GM20431 (cell line): ENCODE measurements at regions not wholly inside any gene's neighbourhood (a gene's known extent, or its start where the extent isn't known, plus 50 kb on each side); places are given as distances from the start of the nearest gene placed in this dataset.

Source experiments
- in situ Hi-C: fragments of 300-500 bp; cut with MseI, MboI; formaldehyde crosslinking; loops from one replicate; pipeline ENCODE4 v1.15.0; 2020; ENCODE audit warnings: low sequenced_read_pairs; ENCODE audit not compliant: unreplicated experiment

GRCh38 chrX:39104745-39105144, 303.5 kb downstream of the MID1IP1 start:
- in situ Hi-C loops = no loop called here

GRCh38 chrX:39112143-39112542, 310.9 kb downstream of the MID1IP1 start:
- in situ Hi-C loops = no loop called here

- in situ Hi-C loops = no loop called here
Observed at GRCh38 chrX:39115166-39115565, 313.9 kb downstream of the MID1IP1 start.

- in situ Hi-C loops = no loop called here
Observed at GRCh38 chrX:39117101-39117500, 315.8 kb downstream of the MID1IP1 start.

DNA sequence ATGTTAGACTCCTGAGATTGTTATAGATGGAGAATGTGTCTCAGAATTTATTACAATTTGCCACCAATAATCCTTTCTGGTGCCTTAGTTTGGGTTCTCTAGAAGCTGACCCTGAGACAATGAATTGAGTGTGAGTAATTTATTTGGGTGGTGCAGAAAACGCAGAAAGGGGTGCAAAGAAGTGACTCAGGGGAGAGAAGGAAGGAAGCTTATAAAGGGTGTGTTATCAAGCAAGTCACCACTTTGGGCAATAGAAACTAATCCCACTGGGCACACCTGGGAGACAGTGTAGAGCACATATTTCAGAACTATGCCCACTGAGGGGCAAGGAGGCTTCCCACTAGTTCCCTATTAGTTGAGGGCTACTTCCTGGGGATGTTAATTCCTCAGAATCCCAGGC, 320.6 kb downstream of the MID1IP1 start:
- in situ Hi-C loops = no loop called here

- in situ Hi-C loops = loop anchor here (25.0 kb wide), 1 partner anchor 364 kb away; no protein-coding TSS in a partner anchor
Observed at GRCh38 chrX:39125834-39126233, 324.6 kb downstream of the MID1IP1 start.

GRCh38 chrX:39133971-39134370, 332.7 kb downstream of the MID1IP1 start:
- in situ Hi-C loops = loop anchor here (25.0 kb wide), 1 partner anchor 372 kb away; no protein-coding TSS in a partner anchor

GRCh38 chrX:39137363-39137954, 336.2 kb downstream of the MID1IP1 start:
- in situ Hi-C loops = loop anchor here (25.0 kb wide), 1 partner anchor 375 kb away; no protein-coding TSS in a partner anchor

DNA sequence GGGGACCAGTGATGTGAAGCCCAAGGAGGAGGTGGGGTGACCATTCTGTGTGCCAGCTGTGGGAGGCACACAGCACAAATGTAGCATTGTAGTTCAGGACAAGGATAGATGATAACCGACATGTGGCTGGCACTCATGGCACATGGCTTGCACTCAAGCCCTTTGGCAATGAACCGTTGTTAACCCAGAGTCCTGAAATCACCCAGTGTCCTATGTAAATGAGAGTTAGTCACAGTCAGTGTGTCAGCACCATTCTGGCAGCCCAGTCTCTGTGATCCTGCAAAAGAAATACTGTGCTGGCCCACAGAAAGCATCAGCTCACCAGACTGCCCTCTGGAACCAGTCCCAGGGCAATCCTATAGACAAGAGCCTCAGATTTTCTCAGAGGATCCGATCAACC, 339.3 kb downstream of the MID1IP1 start:
- in situ Hi-C loops = loop anchor here (25.0 kb wide), 1 partner anchor 378 kb away; no protein-coding TSS in a partner anchor

DNA sequence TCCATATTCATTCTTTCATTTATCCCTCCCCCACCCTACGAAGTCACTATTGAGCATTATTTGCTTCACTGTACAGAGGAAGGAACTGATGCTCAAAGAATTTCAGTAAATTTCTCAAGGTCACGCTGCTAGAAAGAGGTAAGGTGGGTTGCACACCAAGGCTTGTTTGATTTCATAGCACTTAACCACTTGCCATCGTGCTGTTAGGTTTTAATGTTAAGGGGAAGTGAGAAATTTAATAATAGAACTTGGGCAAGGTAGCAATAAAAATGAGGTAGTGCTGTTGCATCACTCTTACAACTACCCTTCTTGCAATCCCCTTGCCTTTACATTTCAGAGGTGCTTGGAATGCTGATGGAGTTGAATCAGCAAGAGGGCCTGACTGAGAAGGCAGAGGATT, 343.1 kb downstream of the MID1IP1 start:
- in situ Hi-C loops = loop anchor here (25.0 kb wide), 1 partner anchor 382 kb away; no protein-coding TSS in a partner anchor

DNA sequence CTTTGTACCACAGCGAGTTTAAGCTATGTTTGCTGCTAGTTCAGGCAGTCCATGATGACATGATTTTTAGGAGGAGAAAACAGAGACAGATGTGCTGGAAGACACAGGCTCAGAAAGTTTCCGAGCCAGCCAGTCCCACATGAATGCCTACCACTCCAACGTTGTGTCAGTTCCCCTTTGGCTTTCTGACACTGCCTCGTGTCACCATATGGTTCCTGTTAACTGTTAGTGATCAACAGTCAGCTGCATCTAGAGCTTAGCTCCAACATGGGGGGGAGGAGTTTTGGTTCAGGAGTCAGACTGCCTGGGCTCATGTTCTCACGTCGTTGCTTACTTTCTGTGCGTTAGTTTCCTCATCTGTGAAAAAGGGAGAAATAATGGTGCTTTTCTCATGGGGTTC, 343.7 kb downstream of the MID1IP1 start:
- in situ Hi-C loops = loop anchor here (25.0 kb wide), 1 partner anchor 383 kb away; no protein-coding TSS in a partner anchor

- in situ Hi-C loops = loop anchor here (25.0 kb wide), 1 partner anchor 384 kb away; no protein-coding TSS in a partner anchor
Observed at GRCh38 chrX:39145859-39146258, 344.6 kb downstream of the MID1IP1 start.

GRCh38 chrX:39149761-39150160, 348.5 kb downstream of the MID1IP1 start:
- in situ Hi-C loops = loop anchor here (25.0 kb wide), 1 partner anchor 387 kb away; no protein-coding TSS in a partner anchor

- in situ Hi-C loops = no loop called here
Observed at GRCh38 chrX:39150220-39150619, 349.0 kb downstream of the MID1IP1 start.

DNA sequence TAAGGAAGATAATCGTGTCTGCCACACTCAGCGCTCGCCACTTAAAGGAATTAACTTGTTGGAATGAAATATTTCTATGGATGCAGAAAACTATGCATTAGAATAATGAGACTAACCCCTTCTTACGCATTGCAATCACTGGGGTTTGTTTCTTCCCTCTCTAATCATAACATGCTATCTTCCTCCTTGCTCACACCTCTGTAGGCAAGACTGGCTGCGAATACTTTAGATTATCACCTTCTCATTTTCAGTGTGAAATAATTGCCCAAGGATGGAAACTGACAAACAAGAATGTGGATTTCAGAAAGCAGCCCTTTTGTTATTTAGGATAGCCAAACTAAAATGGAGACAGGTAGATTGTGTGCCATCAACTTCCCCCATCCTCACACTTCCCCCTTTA, 349.4 kb downstream of the MID1IP1 start:
- in situ Hi-C loops = no loop called here

DNA sequence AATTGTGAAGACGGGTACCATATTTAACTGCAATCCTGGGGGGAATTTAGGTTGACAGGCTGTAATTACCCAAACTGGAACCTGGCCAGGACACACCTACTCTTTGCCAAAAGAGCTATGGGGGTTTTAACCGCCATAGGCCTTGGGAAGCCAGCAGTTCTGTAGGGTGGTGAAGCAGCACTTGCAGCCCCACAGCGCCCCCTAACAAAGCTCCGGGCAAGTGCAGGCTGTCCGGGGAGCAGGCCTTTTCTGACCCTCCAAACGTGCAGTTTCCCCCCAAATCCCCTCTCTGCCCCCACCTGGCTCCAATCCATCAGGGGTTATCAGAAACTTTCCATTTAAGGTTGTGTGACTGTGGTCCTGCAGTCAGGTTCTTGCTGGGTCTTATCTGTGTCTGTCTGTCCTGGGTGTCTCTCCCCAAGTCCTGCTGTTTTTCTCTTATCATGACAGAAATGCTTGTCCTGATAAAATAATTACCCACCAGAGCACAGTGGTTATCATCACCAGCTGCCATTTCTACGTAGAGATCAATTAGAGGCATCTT, 350.9 kb downstream of the MID1IP1 start:
- in situ Hi-C loops = no loop called here

GRCh38 chrX:39156051-39156450, 354.8 kb downstream of the MID1IP1 start:
- in situ Hi-C loops = no loop called here

- in situ Hi-C loops = no loop called here
Observed at GRCh38 chrX:39157006-39157405, 355.7 kb downstream of the MID1IP1 start.

DNA sequence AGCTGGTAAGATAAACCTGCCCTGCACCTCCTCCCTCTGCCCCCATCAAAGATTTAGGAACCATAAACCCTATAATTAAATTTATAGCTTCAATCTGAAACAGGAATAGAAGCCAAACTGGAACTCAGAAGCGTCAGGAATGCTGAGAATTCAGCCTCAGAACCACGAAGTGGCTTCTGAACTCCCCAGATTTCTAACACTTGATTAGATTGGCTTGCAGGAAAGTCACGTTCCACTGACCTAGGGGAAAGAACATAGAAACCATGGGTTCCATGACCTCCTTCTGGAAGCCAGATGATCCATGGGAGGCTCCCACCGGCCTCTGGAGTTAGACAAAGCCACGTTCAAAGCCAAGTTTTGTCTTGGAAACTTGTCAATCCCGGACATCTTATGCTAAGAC, 356.5 kb downstream of the MID1IP1 start:
- in situ Hi-C loops = no loop called here

GRCh38 chrX:39158801-39159657, 357.8 kb downstream of the MID1IP1 start:
- in situ Hi-C loops = no loop called here
